ENCODE measurements at regions not wholly inside any gene's neighbourhood (a gene's known extent, or its start where the extent isn't known, plus 50 kb on each side); places are given as distances from the start of the nearest gene placed in this dataset.

DNA sequence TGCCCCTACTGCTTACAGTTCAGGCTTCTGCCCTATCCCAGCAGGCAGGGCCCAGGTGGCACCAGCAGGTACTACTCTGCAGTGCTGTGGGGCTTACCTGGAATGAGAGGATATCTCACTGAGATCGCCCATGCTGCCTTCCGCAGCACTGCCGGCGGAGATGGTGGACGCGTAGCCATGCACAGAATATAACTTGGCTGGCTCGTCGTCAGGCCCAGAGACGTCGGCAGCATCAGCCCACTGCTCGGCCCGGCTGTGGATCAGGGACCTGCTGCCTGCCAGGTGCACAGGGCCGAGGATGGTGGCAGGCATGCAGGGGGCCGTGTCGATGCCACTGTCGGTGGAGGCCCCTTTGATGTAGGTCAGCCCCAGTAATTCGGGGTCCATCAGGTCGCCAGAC is 190.9 kb downstream of the SIPA1L2 start:
- H3K27me3 ChIP-seq (ENCODE audit: control insufficient read depth in 1 of 2, insufficient read depth in 1 of 2, low read length in 2 of 2) = no peaks in the 10 kb centered on the region
- no peaks in the 10 kb centered on the region for H3K9me3 ChIP-seq (ENCODE audit: control insufficient read depth, low read length)
- no peak overlapping the region for H4K91ac ChIP-seq (ENCODE audit: low read length)
- H2BK15ac ChIP-seq (ENCODE audit: low read depth, poor library complexity, severe bottlenecking) = no peak overlapping the region
- WGBS = 97% methylated on average over 17 of the region's 18 CpGs
- no peak overlapping the region for H3K14ac ChIP-seq (ENCODE audit: low read length in 2 of 2)
- no peak overlapping the region for H3K27ac ChIP-seq (ENCODE audit: low read length, poor library complexity, severe bottlenecking)
- no peak overlapping the region for H2AFZ ChIP-seq (ENCODE audit: low read depth, low read length)
- no peak overlapping the region for H4K8ac ChIP-seq (ENCODE audit: low read length)
- H3K79me1 ChIP-seq (replicated peaks; ENCODE audit: low read length, poor library complexity, severe bottlenecking) = peaks cover 12% of the 10 kb centered on the region
- peak overlapping the region in 1 of 2 experiments; percentile 19 for H3K4me3 ChIP-seq (ENCODE audit: insufficient read depth in 1 of 2, low read depth in 1 of 2, low read length in 2 of 2)
- peak overlapping the region in 1 of 2 experiments; percentile 43 for H2BK12ac ChIP-seq (ENCODE audit: low read length in 2 of 2)
- no peak overlapping the region for H3K23ac ChIP-seq (ENCODE audit: low read length in 2 of 2)
- DNase-seq = no peak
- no peak overlapping the region for H3K4me2 ChIP-seq (ENCODE audit: low read length, poor library complexity, severe bottlenecking)
- H3K4me1 ChIP-seq (ENCODE audit: control insufficient read depth, insufficient read depth, low read depth, low read length) = peaks cover 20% of the 10 kb centered on the region
- H3K4ac ChIP-seq (ENCODE audit: low read depth in 1 of 2, low read length in 2 of 2) = no peak overlapping the region
- no peak overlapping the region for H3K18ac ChIP-seq (ENCODE audit: low read depth in 1 of 2, low read length in 2 of 2)
- no peak overlapping the region for H3K9ac ChIP-seq (ENCODE audit: low read length)
- no peak overlapping the region for H2BK120ac ChIP-seq (ENCODE audit: low read depth, low read length)
- H3K36me3 ChIP-seq (ENCODE audit: control insufficient read depth in 1 of 2, insufficient read depth in 2 of 2, low read depth in 1 of 2, low read length in 2 of 2) = peaks cover 12 to 48% of the 10 kb centered on the region in 2 experiments
- H2AK5ac ChIP-seq (ENCODE audit: low read length, severe bottlenecking) = no peak overlapping the region
- no peak overlapping the region for H2BK5ac ChIP-seq (ENCODE audit: low read depth, low read length, poor library complexity, severe bottlenecking)

DNA sequence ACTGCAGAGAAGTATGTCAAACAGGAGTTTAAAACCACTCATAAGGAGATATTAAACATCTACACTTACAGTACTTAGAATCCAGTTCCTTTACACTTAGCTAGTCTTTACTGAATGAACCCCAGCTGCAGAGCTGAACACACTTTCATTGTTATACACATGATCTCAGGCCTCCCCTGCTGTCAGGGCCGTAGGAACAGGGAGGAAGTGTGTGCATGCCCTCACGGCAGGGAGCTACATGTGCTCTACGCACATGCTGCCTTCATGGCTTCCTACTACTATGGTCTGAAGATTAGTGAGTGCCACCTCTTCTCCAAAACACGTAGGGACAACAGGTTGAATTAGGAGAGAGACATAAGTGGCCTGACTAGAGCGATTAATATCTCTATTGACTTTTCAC is 191.5 kb downstream of the SIPA1L2 start:
- Histone ChIP-seq H2BK5ac (ENCODE audit: low read depth, low read length, poor library complexity, severe bottlenecking) (no peak overlapping the region), H2AK5ac (ENCODE audit: low read length, severe bottlenecking) (no peak overlapping the region), H3K14ac (ENCODE audit: low read length in 2 of 2) (no peak overlapping the region), H3K9me3 (ENCODE audit: control insufficient read depth, low read length) (no peaks in the 10 kb centered on the region), H2BK120ac (ENCODE audit: low read depth, low read length) (no peak overlapping the region), H3K4ac (ENCODE audit: low read depth in 1 of 2, low read length in 2 of 2) (no peak overlapping the region), H3K27ac (ENCODE audit: low read length, poor library complexity, severe bottlenecking) (no peak overlapping the region), H3K9ac (ENCODE audit: low read length) (no peak overlapping the region), H2BK15ac (ENCODE audit: low read depth, poor library complexity, severe bottlenecking) (no peak overlapping the region), H3K4me2 (ENCODE audit: low read length, poor library complexity, severe bottlenecking) (no peak overlapping the region), H2AFZ (ENCODE audit: low read depth, low read length) (no peak overlapping the region), H4K91ac (ENCODE audit: low read length) (no peak overlapping the region), H3K4me3 (ENCODE audit: insufficient read depth in 1 of 2, low read depth in 1 of 2, low read length in 2 of 2) (no peak overlapping the region), H3K36me3 (ENCODE audit: control insufficient read depth in 1 of 2, insufficient read depth in 2 of 2, low read depth in 1 of 2, low read length in 2 of 2) (peaks cover 12 to 48% of the 10 kb centered on the region in 2 experiments), H2BK12ac (ENCODE audit: low read length in 2 of 2) (no peak overlapping the region), H3K4me1 (ENCODE audit: control insufficient read depth, insufficient read depth, low read depth, low read length) (peaks cover 19% of the 10 kb centered on the region), H3K18ac (ENCODE audit: low read depth in 1 of 2, low read length in 2 of 2) (no peak overlapping the region), H4K8ac (ENCODE audit: low read length) (no peak overlapping the region), H3K23ac (ENCODE audit: low read length in 2 of 2) (no peak overlapping the region), H3K27me3 (ENCODE audit: control insufficient read depth in 1 of 2, insufficient read depth in 1 of 2, low read length in 2 of 2) (no peaks in the 10 kb centered on the region), H3K79me1 (replicated peaks; ENCODE audit: low read length, poor library complexity, severe bottlenecking) (peaks cover 12% of the 10 kb centered on the region)
- WGBS = 88% methylated on average over 5 of the region's 5 CpGs
- DNase-seq = no peak

GRCh38 chr1:232437510-232437909 is 192.4 kb downstream of the SIPA1L2 start:
- Histone ChIP-seq H2BK15ac (ENCODE audit: low read depth, poor library complexity, severe bottlenecking) (no peak overlapping the region), H3K79me1 (replicated peaks; ENCODE audit: low read length, poor library complexity, severe bottlenecking) (peaks cover 14% of the 10 kb centered on the region), H3K9ac (ENCODE audit: low read length) (no peak overlapping the region), H3K36me3 (ENCODE audit: control insufficient read depth in 1 of 2, insufficient read depth in 2 of 2, low read depth in 1 of 2, low read length in 2 of 2) (peaks cover 6 to 45% of the 10 kb centered on the region in 2 experiments), H3K4me2 (ENCODE audit: low read length, poor library complexity, severe bottlenecking) (no peak overlapping the region), H3K18ac (ENCODE audit: low read depth in 1 of 2, low read length in 2 of 2) (no peak overlapping the region), H3K14ac (ENCODE audit: low read length in 2 of 2) (no peak overlapping the region), H3K4me1 (ENCODE audit: control insufficient read depth, insufficient read depth, low read depth, low read length) (peaks cover 18% of the 10 kb centered on the region), H3K23ac (ENCODE audit: low read length in 2 of 2) (no peak overlapping the region), H2AK5ac (ENCODE audit: low read length, severe bottlenecking) (no peak overlapping the region), H2BK120ac (ENCODE audit: low read depth, low read length) (no peak overlapping the region), H4K8ac (ENCODE audit: low read length) (no peak overlapping the region), H3K4me3 (ENCODE audit: insufficient read depth in 1 of 2, low read depth in 1 of 2, low read length in 2 of 2) (no peak overlapping the region), H3K4ac (ENCODE audit: low read depth in 1 of 2, low read length in 2 of 2) (no peak overlapping the region), H3K27ac (ENCODE audit: low read length, poor library complexity, severe bottlenecking) (no peak overlapping the region), H3K9me3 (ENCODE audit: control insufficient read depth, low read length) (no peaks in the 10 kb centered on the region), H2BK5ac (ENCODE audit: low read depth, low read length, poor library complexity, severe bottlenecking) (no peak overlapping the region), H2BK12ac (ENCODE audit: low read length in 2 of 2) (no peak overlapping the region), H2AFZ (ENCODE audit: low read depth, low read length) (no peak overlapping the region), H4K91ac (ENCODE audit: low read length) (no peak overlapping the region), H3K27me3 (ENCODE audit: control insufficient read depth in 1 of 2, insufficient read depth in 1 of 2, low read length in 2 of 2) (no peaks in the 10 kb centered on the region)
- WGBS = 96% methylated on average over 7 of the region's 7 CpGs
- no peak for DNase-seq

- 58% methylated on average over 2 of the region's 3 CpGs for WGBS
- H2AFZ ChIP-seq (ENCODE audit: low read depth, low read length) = no peak overlapping the region
- H3K4me1 ChIP-seq (ENCODE audit: control insufficient read depth, insufficient read depth, low read depth, low read length) = peaks cover 18% of the 10 kb centered on the region
Observed at GRCh38 chr1:232435729-232436128, 194.2 kb downstream of the SIPA1L2 start.

More at GRCh38 chr1:232435729-232436128, 194.2 kb downstream of the SIPA1L2 start:
- H2BK5ac ChIP-seq (ENCODE audit: low read depth, low read length, poor library complexity, severe bottlenecking) = no peak overlapping the region
- no peak overlapping the region for H2BK15ac ChIP-seq (ENCODE audit: low read depth, poor library complexity, severe bottlenecking)
- no peak overlapping the region for H3K14ac ChIP-seq (ENCODE audit: low read length in 2 of 2)
- no peak overlapping the region for H2AK5ac ChIP-seq (ENCODE audit: low read length, severe bottlenecking)
- H3K18ac ChIP-seq (ENCODE audit: low read depth in 1 of 2, low read length in 2 of 2) = no peak overlapping the region
- peak; percentile 39 for DNase-seq
- H3K4me3 ChIP-seq (ENCODE audit: insufficient read depth in 1 of 2, low read depth in 1 of 2, low read length in 2 of 2) = no peak overlapping the region
- no peak overlapping the region for H3K27ac ChIP-seq (ENCODE audit: low read length, poor library complexity, severe bottlenecking)
- H3K23ac ChIP-seq (ENCODE audit: low read length in 2 of 2) = no peak overlapping the region
- no peak overlapping the region for H3K4ac ChIP-seq (ENCODE audit: low read depth in 1 of 2, low read length in 2 of 2)
- H3K79me1 ChIP-seq (replicated peaks; ENCODE audit: low read length, poor library complexity, severe bottlenecking) = peaks cover 15% of the 10 kb centered on the region
- H2BK120ac ChIP-seq (ENCODE audit: low read depth, low read length) = no peak overlapping the region
- no peak overlapping the region for H4K8ac ChIP-seq (ENCODE audit: low read length)
- no peak overlapping the region for H2BK12ac ChIP-seq (ENCODE audit: low read length in 2 of 2)
- H3K27me3 ChIP-seq (ENCODE audit: control insufficient read depth in 1 of 2, insufficient read depth in 1 of 2, low read length in 2 of 2) = no peaks in the 10 kb centered on the region
- peaks cover 3 to 44% of the 10 kb centered on the region in 2 experiments for H3K36me3 ChIP-seq (ENCODE audit: control insufficient read depth in 1 of 2, insufficient read depth in 2 of 2, low read depth in 1 of 2, low read length in 2 of 2)
- H3K9ac ChIP-seq (ENCODE audit: low read length) = no peak overlapping the region
- no peaks in the 10 kb centered on the region for H3K9me3 ChIP-seq (ENCODE audit: control insufficient read depth, low read length)
- H3K4me2 ChIP-seq (ENCODE audit: low read length, poor library complexity, severe bottlenecking) = no peak overlapping the region
- H4K91ac ChIP-seq (ENCODE audit: low read length) = no peak overlapping the region

Data from mesenchymal stem cell (in vitro differentiated cells and primary cell).